Dendritic cell treated with granulocyte-macrophage colony-stimulating factor and Interleukin-4, amounts not matched to agents 40 ng/mL and 50 ng/mL, for 4 days (primary cell): ENCODE measurements at regions not wholly inside any gene's neighbourhood (a gene's known extent, or its start where the extent isn't known, plus 50 kb on each side); places are given as distances from the start of the nearest gene placed in this dataset.

ENCODE experiments used
- H3K27ac Mint-ChIP-seq: one replicate; pipeline ENCODE4 v1.8.0; 2022; ENCODE audit warnings: mild to moderate bottlenecking, mixed read lengths
- H3K27me3 Mint-ChIP-seq: one replicate; pipeline ENCODE4 v1.8.0; 2022; ENCODE audit warnings: mild to moderate bottlenecking, mixed read lengths
- H3K36me3 Mint-ChIP-seq: one replicate; pipeline ENCODE4 v1.8.0; 2022; ENCODE audit warnings: low read depth, mixed read lengths
- H3K4me1 Mint-ChIP-seq: one replicate; pipeline ENCODE4 v1.8.0; 2022; ENCODE audit warnings: low read depth, mixed read lengths
- H3K4me3 Mint-ChIP-seq: one replicate; pipeline ENCODE4 v1.8.0; 2022; ENCODE audit warnings: mild to moderate bottlenecking, moderate library complexity, mixed read lengths
- H3K9me3 Mint-ChIP-seq: one replicate; pipeline ENCODE4 v1.8.0; 2022; ENCODE audit warnings: mixed read lengths
- intact Hi-C: fragments of 100-400 bp; cut with micrococcal nuclease; formaldehyde crosslinking; loops from one replicate; pipeline ENCODE4 v1.15.0; 2022

GRCh38 chr13:71285700-71286099 is 581.3 kb downstream of the DACH1 start:
- Mint-ChIP-seq H3K4me1 (no peaks in the 10 kb centered on the region), H3K4me3 (no peak overlapping the region), H3K36me3 (no peaks in the 10 kb centered on the region), H3K9me3 (no peaks in the 10 kb centered on the region), H3K27me3 (no peaks in the 10 kb centered on the region), H3K27ac (no peak overlapping the region)
- intact Hi-C loops, result loop anchor here (10.0 kb wide), 1 partner anchor 589 kb away; no protein-coding TSS in a partner anchor

GRCh38 chr13:71278512-71278911 is 588.5 kb downstream of the DACH1 start:
- intact Hi-C loops, result no loop called here
- Mint-ChIP-seq H3K9me3 (no peaks in the 10 kb centered on the region), H3K27ac (no peak overlapping the region), H3K4me1 (no peaks in the 10 kb centered on the region), H3K36me3 (no peaks in the 10 kb centered on the region), H3K4me3 (no peak overlapping the region), H3K27me3 (no peaks in the 10 kb centered on the region)

GRCh38 chr13:71274923-71275608 is 591.9 kb downstream of the DACH1 start:
- no peaks in the 10 kb centered on the region for H3K4me1 Mint-ChIP-seq
- no peaks in the 10 kb centered on the region for H3K27me3 Mint-ChIP-seq
- H3K36me3 Mint-ChIP-seq, result no peaks in the 10 kb centered on the region
- H3K27ac Mint-ChIP-seq, result no peak overlapping the region
- intact Hi-C loops, result no loop called here
- H3K4me3 Mint-ChIP-seq, result no peak overlapping the region
- no peaks in the 10 kb centered on the region for H3K9me3 Mint-ChIP-seq

GRCh38 chr13:71261256-71261655 is 605.7 kb downstream of the DACH1 start:
- no peaks in the 10 kb centered on the region for H3K9me3 Mint-ChIP-seq
- H3K27ac Mint-ChIP-seq, result no peak overlapping the region
- intact Hi-C loops, result no loop called here
- H3K27me3 Mint-ChIP-seq, result no peaks in the 10 kb centered on the region
- no peaks in the 10 kb centered on the region for H3K36me3 Mint-ChIP-seq
- no peaks in the 10 kb centered on the region for H3K4me1 Mint-ChIP-seq
- no peak overlapping the region for H3K4me3 Mint-ChIP-seq

- Mint-ChIP-seq H3K4me3 (no peak overlapping the region), H3K9me3 (no peaks in the 10 kb centered on the region), H3K36me3 (no peaks in the 10 kb centered on the region), H3K27ac (no peak overlapping the region), H3K27me3 (no peaks in the 10 kb centered on the region), H3K4me1 (no peaks in the 10 kb centered on the region)
- intact Hi-C loops, result no loop called here
Measured at GRCh38 chr13:71260246-71260645, 606.8 kb downstream of the DACH1 start.

- Mint-ChIP-seq H3K9me3 (no peaks in the 10 kb centered on the region), H3K27ac (no peak overlapping the region), H3K4me1 (peaks cover 5% of the 10 kb centered on the region), H3K27me3 (no peaks in the 10 kb centered on the region), H3K4me3 (no peak overlapping the region), H3K36me3 (no peaks in the 10 kb centered on the region)
- intact Hi-C loops, result no loop called here
Measured at GRCh38 chr13:71255633-71256032, 611.4 kb downstream of the DACH1 start.

- H3K4me3 Mint-ChIP-seq, result no peak overlapping the region
- peaks cover 5% of the 10 kb centered on the region for H3K4me1 Mint-ChIP-seq
- intact Hi-C loops, result no loop called here
- no peaks in the 10 kb centered on the region for H3K36me3 Mint-ChIP-seq
- no peak overlapping the region for H3K27ac Mint-ChIP-seq
- no peaks in the 10 kb centered on the region for H3K27me3 Mint-ChIP-seq
- H3K9me3 Mint-ChIP-seq, result no peaks in the 10 kb centered on the region
Measured at GRCh38 chr13:71254384-71254783, 612.6 kb downstream of the DACH1 start.

GRCh38 chr13:71252184-71252704 is 614.8 kb downstream of the DACH1 start:
- Mint-ChIP-seq H3K4me3 (no peak overlapping the region), H3K36me3 (no peaks in the 10 kb centered on the region), H3K9me3 (no peaks in the 10 kb centered on the region), H3K27me3 (no peaks in the 10 kb centered on the region), H3K27ac (no peak overlapping the region), H3K4me1 (peaks cover 5% of the 10 kb centered on the region)
- intact Hi-C loops, result no loop called here

- H3K36me3 Mint-ChIP-seq, result no peaks in the 10 kb centered on the region
- H3K9me3 Mint-ChIP-seq, result no peaks in the 10 kb centered on the region
- H3K27ac Mint-ChIP-seq, result no peak overlapping the region
- peaks cover 5% of the 10 kb centered on the region for H3K4me1 Mint-ChIP-seq
- H3K27me3 Mint-ChIP-seq, result no peaks in the 10 kb centered on the region
- no peak overlapping the region for H3K4me3 Mint-ChIP-seq
- intact Hi-C loops, result no loop called here
Measured at GRCh38 chr13:71251292-71251951, 615.6 kb downstream of the DACH1 start.

GRCh38 chr13:71249011-71249410 is 618.0 kb downstream of the DACH1 start:
- no peak overlapping the region for H3K27ac Mint-ChIP-seq
- intact Hi-C loops, result no loop called here
- H3K36me3 Mint-ChIP-seq, result no peaks in the 10 kb centered on the region
- no peaks in the 10 kb centered on the region for H3K27me3 Mint-ChIP-seq
- H3K9me3 Mint-ChIP-seq, result no peaks in the 10 kb centered on the region
- H3K4me1 Mint-ChIP-seq, result peaks cover 5% of the 10 kb centered on the region
- no peak overlapping the region for H3K4me3 Mint-ChIP-seq

- Mint-ChIP-seq H3K27ac (no peak overlapping the region), H3K4me3 (no peak overlapping the region), H3K4me1 (no peaks in the 10 kb centered on the region), H3K36me3 (no peaks in the 10 kb centered on the region), H3K27me3 (no peaks in the 10 kb centered on the region), H3K9me3 (no peaks in the 10 kb centered on the region)
- intact Hi-C loops, result no loop called here
Measured at GRCh38 chr13:71244161-71244560, 622.8 kb downstream of the DACH1 start.

- H3K4me3 Mint-ChIP-seq, result no peak overlapping the region
- no peak overlapping the region for H3K27ac Mint-ChIP-seq
- no peaks in the 10 kb centered on the region for H3K9me3 Mint-ChIP-seq
- no peaks in the 10 kb centered on the region for H3K36me3 Mint-ChIP-seq
- H3K4me1 Mint-ChIP-seq, result no peaks in the 10 kb centered on the region
- intact Hi-C loops, result no loop called here
- no peaks in the 10 kb centered on the region for H3K27me3 Mint-ChIP-seq
Measured at GRCh38 chr13:71242201-71242600, 624.8 kb downstream of the DACH1 start.

- H3K9me3 Mint-ChIP-seq, result no peaks in the 10 kb centered on the region
- H3K4me1 Mint-ChIP-seq, result no peaks in the 10 kb centered on the region
- H3K36me3 Mint-ChIP-seq, result no peaks in the 10 kb centered on the region
- intact Hi-C loops, result loop anchor here (2.0 kb wide), 1 partner anchor 638 kb away; no protein-coding TSS in a partner anchor
- H3K27ac Mint-ChIP-seq, result no peak overlapping the region
- H3K27me3 Mint-ChIP-seq, result no peaks in the 10 kb centered on the region
- no peak overlapping the region for H3K4me3 Mint-ChIP-seq
Measured at GRCh38 chr13:71240911-71241310, 626.1 kb downstream of the DACH1 start.

GRCh38 chr13:71237332-71237731 is 629.7 kb downstream of the DACH1 start:
- no peaks in the 10 kb centered on the region for H3K36me3 Mint-ChIP-seq
- intact Hi-C loops, result no loop called here
- H3K9me3 Mint-ChIP-seq, result no peaks in the 10 kb centered on the region
- H3K4me1 Mint-ChIP-seq, result no peaks in the 10 kb centered on the region
- H3K4me3 Mint-ChIP-seq, result no peak overlapping the region
- no peak overlapping the region for H3K27ac Mint-ChIP-seq
- no peaks in the 10 kb centered on the region for H3K27me3 Mint-ChIP-seq
